ENCODE measurements at regions not wholly inside any gene's neighbourhood (a gene's known extent, or its start where the extent isn't known, plus 50 kb on each side); places are given as distances from the start of the nearest gene placed in this dataset.

DNA sequence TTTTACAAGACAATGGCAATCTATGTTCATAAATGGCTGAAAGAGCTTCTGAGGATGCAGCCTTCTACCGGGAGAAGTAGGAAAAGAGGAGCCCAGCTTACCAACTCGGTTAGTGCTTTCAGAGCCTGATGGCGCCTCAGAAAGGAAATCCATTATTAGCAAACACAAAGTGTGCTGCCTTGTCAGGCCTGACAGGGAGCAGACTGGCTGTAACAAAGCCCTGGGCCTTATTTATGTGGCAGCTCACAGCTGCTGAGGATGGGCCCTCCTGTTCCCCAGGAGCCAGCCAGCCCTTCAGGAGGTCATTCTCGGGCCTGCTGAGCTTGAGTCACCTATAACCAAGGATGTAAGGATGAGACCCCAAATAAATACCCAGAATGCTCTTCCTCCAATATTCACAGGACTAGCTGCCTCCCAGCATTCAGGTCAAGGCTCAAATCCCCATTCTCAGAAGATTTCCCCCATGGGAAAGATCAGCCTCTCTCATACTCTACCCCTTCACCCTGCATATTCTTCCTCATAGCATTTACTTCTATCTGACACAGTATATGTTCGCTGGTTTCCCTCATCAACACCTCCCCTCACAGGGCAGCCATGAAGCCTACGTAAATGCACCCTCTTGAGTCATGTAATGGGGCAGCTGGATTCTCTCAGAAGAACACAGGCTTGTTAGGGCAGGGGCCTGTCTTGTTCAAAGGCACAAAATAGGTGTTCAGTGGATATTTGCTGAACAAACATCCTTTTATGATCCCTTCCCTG lies 227.0 kb upstream of the RASGEF1B start:
- POLR2A ChIA-PET = no interaction called here
- no peak overlapping the region for H3K27ac ChIP-seq (ENCODE audit: low read length in 2 of 2)
- intact Hi-C loops (cut with micrococcal nuclease) = no loop called here
- TF ChIP-seq EZH2 (IDR thresholded peaks at IDR 0.05; ENCODE audit: borderline replicate concordance, insufficient read depth, low read depth, low read length, poor library complexity, severe bottlenecking) = no peak
- TF ChIP-seq, protein P1, sequence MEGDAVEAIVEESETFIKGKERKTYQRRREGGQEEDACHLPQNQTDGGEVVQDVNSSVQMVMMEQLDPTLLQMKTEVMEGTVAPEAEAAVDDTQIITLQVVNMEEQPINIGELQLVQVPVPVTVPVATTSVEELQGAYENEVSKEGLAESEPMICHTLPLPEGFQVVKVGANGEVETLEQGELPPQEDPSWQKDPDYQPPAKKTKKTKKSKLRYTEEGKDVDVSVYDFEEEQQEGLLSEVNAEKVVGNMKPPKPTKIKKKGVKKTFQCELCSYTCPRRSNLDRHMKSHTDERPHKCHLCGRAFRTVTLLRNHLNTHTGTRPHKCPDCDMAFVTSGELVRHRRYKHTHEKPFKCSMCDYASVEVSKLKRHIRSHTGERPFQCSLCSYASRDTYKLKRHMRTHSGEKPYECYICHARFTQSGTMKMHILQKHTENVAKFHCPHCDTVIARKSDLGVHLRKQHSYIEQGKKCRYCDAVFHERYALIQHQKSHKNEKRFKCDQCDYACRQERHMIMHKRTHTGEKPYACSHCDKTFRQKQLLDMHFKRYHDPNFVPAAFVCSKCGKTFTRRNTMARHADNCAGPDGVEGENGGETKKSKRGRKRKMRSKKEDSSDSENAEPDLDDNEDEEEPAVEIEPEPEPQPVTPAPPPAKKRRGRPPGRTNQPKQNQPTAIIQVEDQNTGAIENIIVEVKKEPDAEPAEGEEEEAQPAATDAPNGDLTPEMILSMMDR (IDR thresholded peaks at IDR 0.05) = no peak
- H2AFZ ChIP-seq (ENCODE audit: insufficient read depth, low read depth, low read length, poor library complexity, severe bottlenecking) = no peak overlapping the region
- H3K9ac ChIP-seq (ENCODE audit: low read length) = no peak overlapping the region
- no peak overlapping the region for H3K4me2 ChIP-seq (replicated peaks; ENCODE audit: low read depth, low read length, poor library complexity, severe bottlenecking)
- H3K4me1 ChIP-seq (ENCODE audit: control insufficient read depth in 2 of 2, insufficient read depth in 2 of 2, low read length in 2 of 2) = no peaks in the 10 kb centered on the region
- H3K9me3 ChIP-seq (ENCODE audit: control extremely low read depth in 1 of 3, control insufficient read depth in 2 of 3, insufficient read depth in 1 of 3, low read length in 2 of 3) = no peaks in the 10 kb centered on the region
- ATAC-seq (ENCODE audit: low read depth) = no peak
- no peaks in the 10 kb centered on the region for H3K36me3 ChIP-seq (replicated peaks in 1 of 2; ENCODE audit: control extremely low read depth in 1 of 2, control insufficient read depth in 1 of 2, extremely low read depth in 1 of 2, insufficient read depth in 2 of 2, low read length in 1 of 2)
- no peak for DNase-seq
- H3K79me2 ChIP-seq (ENCODE audit: control insufficient read depth, insufficient read depth, low read length) = no peaks in the 10 kb centered on the region
- no peak overlapping the region for H3K4me3 Mint-ChIP-seq
- WGBS (ENCODE audit: insufficient coverage) = 73% methylated on average over 5 of the region's 6 CpGs
- no peaks in the 10 kb centered on the region for H3K27me3 ChIP-seq (replicated peaks in 1 of 4; ENCODE audit: control extremely low read depth in 1 of 4, control insufficient read depth in 3 of 4, insufficient read depth in 4 of 4, low read length in 3 of 4)
- no peaks in the 10 kb centered on the region for H3K9me3 Mint-ChIP-seq (ENCODE audit: insufficient read depth)
- H3K4me3 ChIP-seq (ENCODE audit: control extremely low read depth in 1 of 5, extremely low read depth in 1 of 5, insufficient read depth in 1 of 5, low read depth in 2 of 5, low read length in 4 of 5) = no peak overlapping the region
- no peaks in the 10 kb centered on the region for H4K20me1 ChIP-seq (ENCODE audit: control insufficient read depth, insufficient read depth, low read length, poor library complexity, severe bottlenecking)
- CTCF ChIA-PET = interaction anchor here (1.0 to 2.1 kb wide), 3 partner anchors 9 to 232 kb away, joined by 3 to 7 read pairs (median 4); no protein-coding TSS in a partner anchor
- peaks cover 4% of the 10 kb centered on the region for H3K4me1 Mint-ChIP-seq
- no peak overlapping the region for H3K27ac Mint-ChIP-seq
- no peaks in the 10 kb centered on the region for H3K27me3 Mint-ChIP-seq

DNA sequence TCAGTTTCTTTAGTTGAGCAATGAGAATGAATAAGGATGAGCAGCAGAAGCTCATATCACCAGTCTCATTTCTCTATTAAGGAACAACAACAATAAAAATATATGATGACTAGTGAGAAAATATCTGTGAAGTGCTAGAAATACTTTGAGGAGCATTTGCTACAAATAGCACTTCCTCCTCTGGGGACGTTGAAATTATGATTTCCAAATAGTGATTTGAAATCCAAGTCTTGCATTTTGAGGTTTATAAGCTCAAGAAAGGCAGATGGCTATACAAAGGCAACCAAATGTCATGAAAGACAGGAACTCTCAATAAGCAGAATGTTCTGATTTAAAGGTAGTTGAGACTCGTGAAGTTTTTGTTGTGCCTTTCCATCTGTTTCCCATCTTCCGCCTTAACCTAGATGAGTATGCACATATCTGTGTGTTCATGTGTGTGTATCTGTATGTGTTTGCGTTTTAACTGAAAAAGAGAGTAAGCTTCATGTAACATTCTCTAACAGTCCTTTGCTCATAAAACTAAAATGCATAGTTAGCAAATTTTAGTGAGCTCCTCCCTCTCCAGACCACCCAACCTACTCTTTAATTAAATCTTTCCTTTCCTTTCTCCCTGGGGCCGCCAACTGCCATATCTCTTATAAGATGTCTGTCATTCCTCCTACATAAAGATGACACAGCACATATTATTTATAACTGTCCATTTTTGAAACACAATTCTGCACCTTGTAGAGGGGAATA lies 222.6 kb upstream of the RASGEF1B start:
- H3K4me1 ChIP-seq (ENCODE audit: control insufficient read depth in 2 of 2, insufficient read depth in 2 of 2, low read length in 2 of 2) = no peaks in the 10 kb centered on the region
- no peaks in the 10 kb centered on the region for H3K9me3 ChIP-seq (ENCODE audit: control extremely low read depth in 1 of 3, control insufficient read depth in 2 of 3, insufficient read depth in 1 of 3, low read length in 2 of 3)
- TF ChIP-seq EZH2 (IDR thresholded peaks at IDR 0.05; ENCODE audit: borderline replicate concordance, insufficient read depth, low read depth, low read length, poor library complexity, severe bottlenecking) = no peak
- TF ChIP-seq, protein P1 (IDR thresholded peaks at IDR 0.05) = no peak
- Mint-ChIP-seq H3K27me3 (peaks cover 4% of the 10 kb centered on the region), H3K27ac (no peak overlapping the region), H3K9me3 (ENCODE audit: insufficient read depth) (no peaks in the 10 kb centered on the region), H3K4me1 (peaks cover 6% of the 10 kb centered on the region), H3K4me3 (no peak overlapping the region)
- ATAC-seq (ENCODE audit: low read depth) = no peak
- no peaks in the 10 kb centered on the region for H4K20me1 ChIP-seq (ENCODE audit: control insufficient read depth, insufficient read depth, low read length, poor library complexity, severe bottlenecking)
- H3K9ac ChIP-seq (ENCODE audit: low read length) = no peak overlapping the region
- ChIA-PET POLR2A (no interaction called here), CTCF (interaction anchor here (1.2 kb wide), 1 partner anchor 287 kb away, joined by 3 read pairs; no protein-coding TSS in a partner anchor)
- H3K27ac ChIP-seq (ENCODE audit: low read length in 2 of 2) = no peak overlapping the region
- no peak overlapping the region for H3K4me2 ChIP-seq (replicated peaks; ENCODE audit: low read depth, low read length, poor library complexity, severe bottlenecking)
- H3K79me2 ChIP-seq (ENCODE audit: control insufficient read depth, insufficient read depth, low read length) = no peaks in the 10 kb centered on the region
- H3K27me3 ChIP-seq (replicated peaks in 1 of 4; ENCODE audit: control extremely low read depth in 1 of 4, control insufficient read depth in 3 of 4, insufficient read depth in 4 of 4, low read length in 3 of 4) = no peaks in the 10 kb centered on the region
- no peak overlapping the region for H2AFZ ChIP-seq (ENCODE audit: insufficient read depth, low read depth, low read length, poor library complexity, severe bottlenecking)
- H3K4me3 ChIP-seq (ENCODE audit: control extremely low read depth in 1 of 5, extremely low read depth in 1 of 5, insufficient read depth in 1 of 5, low read depth in 2 of 5, low read length in 4 of 5) = no peak overlapping the region
- H3K36me3 ChIP-seq (replicated peaks in 1 of 2; ENCODE audit: control extremely low read depth in 1 of 2, control insufficient read depth in 1 of 2, extremely low read depth in 1 of 2, insufficient read depth in 2 of 2, low read length in 1 of 2) = no peaks in the 10 kb centered on the region
- DNase-seq = no peak
- 40% methylated on average over 1 of the region's 5 CpGs for WGBS (ENCODE audit: insufficient coverage)
- intact Hi-C loops (cut with micrococcal nuclease) = no loop called here
